Activated T-cell treated with anti-CD3 and anti-CD28 coated beads, Interleukin-2, amount 50 U/mL, for 24 hours (primary cell): ENCODE measurements at regions not wholly inside any gene's neighbourhood (a gene's known extent, or its start where the extent isn't known, plus 50 kb on each side); places are given as distances from the start of the nearest gene placed in this dataset.
A peak's percentile ranks its signal among the peaks of the same experiment; 100 is the strongest.

Experiments
- DNase-seq: peaks from one replicate; pipeline ENCODE4 v3.0.0-alpha.2; 2020
- H3K27ac Mint-ChIP-seq: 2 replicates; pipeline ENCODE4 v1.8.0; 2020; ENCODE audit warnings: mild to moderate bottlenecking, mixed read lengths
- H3K27me3 Mint-ChIP-seq: 2 replicates; pipeline ENCODE4 v1.8.0; 2020; ENCODE audit warnings: mixed read lengths
- H3K36me3 Mint-ChIP-seq: 2 replicates; pipeline ENCODE4 v1.8.0; 2020; ENCODE audit warnings: low read depth, mixed read lengths
- H3K4me1 Mint-ChIP-seq: 2 replicates; pipeline ENCODE4 v1.8.0; 2020; ENCODE audit warnings: low read depth, mixed read lengths
- H3K4me3 Mint-ChIP-seq: 2 replicates; pipeline ENCODE4 v1.8.0; 2020; ENCODE audit warnings: mild to moderate bottlenecking, moderate library complexity, mixed read lengths
- H3K9me3 Mint-ChIP-seq: 2 replicates; pipeline ENCODE4 v1.8.0; 2020; ENCODE audit warnings: mixed read lengths

- Mint-ChIP-seq H3K4me3 (peak overlapping the region; percentile 5), H3K27me3 (no peaks in the 10 kb centered on the region), H3K9me3 (peaks cover 3% of the 10 kb centered on the region), H3K36me3 (no peaks in the 10 kb centered on the region), H3K27ac (peak overlapping the region; percentile 92), H3K4me1 (peaks cover 63% of the 10 kb centered on the region)
- no peak for DNase-seq
These were observed 100.6 kb upstream of the RUNX1 start for GRCh38 chr21:35149698-35150097.

GRCh38 chr21:35147439-35147838, 98.3 kb upstream of the RUNX1 start:
- Mint-ChIP-seq H3K36me3 (no peaks in the 10 kb centered on the region), H3K27me3 (no peaks in the 10 kb centered on the region), H3K4me1 (peaks cover 66% of the 10 kb centered on the region), H3K27ac (no peak overlapping the region), H3K9me3 (peaks cover 3% of the 10 kb centered on the region), H3K4me3 (no peak overlapping the region)
- DNase-seq = no peak

GRCh38 chr21:35145626-35146233, 96.6 kb upstream of the RUNX1 start:
- Mint-ChIP-seq H3K9me3 (no peaks in the 10 kb centered on the region), H3K4me1 (peaks cover 55% of the 10 kb centered on the region), H3K27me3 (no peaks in the 10 kb centered on the region), H3K36me3 (no peaks in the 10 kb centered on the region), H3K4me3 (no peak overlapping the region), H3K27ac (no peak overlapping the region)
- DNase-seq = no peak

- DNase-seq = no peak
- H3K4me1 Mint-ChIP-seq = peaks cover 55% of the 10 kb centered on the region
- no peaks in the 10 kb centered on the region for H3K9me3 Mint-ChIP-seq
- no peak overlapping the region for H3K4me3 Mint-ChIP-seq
- no peaks in the 10 kb centered on the region for H3K36me3 Mint-ChIP-seq
- no peak overlapping the region for H3K27ac Mint-ChIP-seq
- no peaks in the 10 kb centered on the region for H3K27me3 Mint-ChIP-seq
These were observed 95.9 kb upstream of the RUNX1 start for GRCh38 chr21:35144978-35145377.

- Mint-ChIP-seq H3K4me3 (no peak overlapping the region), H3K27ac (no peak overlapping the region), H3K27me3 (no peaks in the 10 kb centered on the region), H3K4me1 (peaks cover 53% of the 10 kb centered on the region), H3K36me3 (no peaks in the 10 kb centered on the region), H3K9me3 (no peaks in the 10 kb centered on the region)
- no peak for DNase-seq
These were observed 93.1 kb upstream of the RUNX1 start for GRCh38 chr21:35142036-35142815.

GRCh38 chr21:35139382-35139715, 90.2 kb upstream of the RUNX1 start:
- Mint-ChIP-seq H3K4me1 (peaks cover 48% of the 10 kb centered on the region), H3K27ac (peak overlapping the region; percentile 98), H3K27me3 (no peaks in the 10 kb centered on the region), H3K36me3 (no peaks in the 10 kb centered on the region), H3K4me3 (peak overlapping the region; percentile 69), H3K9me3 (no peaks in the 10 kb centered on the region)
- DNase-seq = no peak

- H3K27ac Mint-ChIP-seq = peak overlapping the region; percentile 98
- peak; percentile 73 for DNase-seq
- no peaks in the 10 kb centered on the region for H3K36me3 Mint-ChIP-seq
- H3K9me3 Mint-ChIP-seq = no peaks in the 10 kb centered on the region
- H3K27me3 Mint-ChIP-seq = no peaks in the 10 kb centered on the region
- peak overlapping the region; percentile 69 for H3K4me3 Mint-ChIP-seq
- peaks cover 51% of the 10 kb centered on the region for H3K4me1 Mint-ChIP-seq
These were observed 89.7 kb upstream of the RUNX1 start for GRCh38 chr21:35138665-35139381.

- Mint-ChIP-seq H3K4me1 (peaks cover 51% of the 10 kb centered on the region), H3K27me3 (no peaks in the 10 kb centered on the region), H3K27ac (no peak overlapping the region), H3K36me3 (no peaks in the 10 kb centered on the region), H3K9me3 (no peaks in the 10 kb centered on the region), H3K4me3 (no peak overlapping the region)
- no peak for DNase-seq
These were observed 87.6 kb upstream of the RUNX1 start for GRCh38 chr21:35136586-35137219.

- no peak overlapping the region for H3K27ac Mint-ChIP-seq
- DNase-seq = no peak
- H3K4me1 Mint-ChIP-seq = peaks cover 51% of the 10 kb centered on the region
- no peaks in the 10 kb centered on the region for H3K9me3 Mint-ChIP-seq
- H3K4me3 Mint-ChIP-seq = no peak overlapping the region
- H3K36me3 Mint-ChIP-seq = no peaks in the 10 kb centered on the region
- no peaks in the 10 kb centered on the region for H3K27me3 Mint-ChIP-seq
These were observed 87.0 kb upstream of the RUNX1 start for GRCh38 chr21:35136106-35136505.

GRCh38 chr21:35135481-35135880, 86.4 kb upstream of the RUNX1 start:
- Mint-ChIP-seq H3K4me3 (no peak overlapping the region), H3K27ac (no peak overlapping the region), H3K27me3 (no peaks in the 10 kb centered on the region), H3K9me3 (peaks cover 4% of the 10 kb centered on the region), H3K36me3 (no peaks in the 10 kb centered on the region), H3K4me1 (peaks cover 44% of the 10 kb centered on the region)
- DNase-seq = no peak

GRCh38 chr21:35134309-35134708, 85.2 kb upstream of the RUNX1 start:
- Mint-ChIP-seq H3K9me3 (peaks cover 8% of the 10 kb centered on the region), H3K4me3 (no peak overlapping the region)

GRCh38 chr21:35128536-35128935, 79.4 kb upstream of the RUNX1 start:
- Mint-ChIP-seq H3K36me3 (no peaks in the 10 kb centered on the region), H3K27ac (no peak overlapping the region), H3K9me3 (peaks cover 18% of the 10 kb centered on the region), H3K27me3 (no peaks in the 10 kb centered on the region), H3K4me1 (no peaks in the 10 kb centered on the region), H3K4me3 (no peak overlapping the region)
- DNase-seq = no peak

More at GRCh38 chr21:35134309-35134708, 85.2 kb upstream of the RUNX1 start:
- no peak for DNase-seq
- no peaks in the 10 kb centered on the region for H3K36me3 Mint-ChIP-seq
- H3K4me1 Mint-ChIP-seq = peaks cover 36% of the 10 kb centered on the region
- no peak overlapping the region for H3K27ac Mint-ChIP-seq
- H3K27me3 Mint-ChIP-seq = no peaks in the 10 kb centered on the region

- no peaks in the 10 kb centered on the region for H3K4me1 Mint-ChIP-seq
- H3K27ac Mint-ChIP-seq = no peak overlapping the region
- H3K9me3 Mint-ChIP-seq = peaks cover 19% of the 10 kb centered on the region
- H3K36me3 Mint-ChIP-seq = no peaks in the 10 kb centered on the region
- no peak overlapping the region for H3K4me3 Mint-ChIP-seq
- no peak for DNase-seq
- no peaks in the 10 kb centered on the region for H3K27me3 Mint-ChIP-seq
These were observed 78.7 kb upstream of the RUNX1 start for GRCh38 chr21:35127851-35128250.

GRCh38 chr21:35127026-35127425, 77.9 kb upstream of the RUNX1 start:
- no peak for DNase-seq
- peaks cover 20% of the 10 kb centered on the region for H3K9me3 Mint-ChIP-seq
- H3K27ac Mint-ChIP-seq = no peak overlapping the region
- no peak overlapping the region for H3K4me3 Mint-ChIP-seq
- no peaks in the 10 kb centered on the region for H3K36me3 Mint-ChIP-seq
- no peaks in the 10 kb centered on the region for H3K4me1 Mint-ChIP-seq
- no peaks in the 10 kb centered on the region for H3K27me3 Mint-ChIP-seq
